ENCODE measurements at regions not wholly inside any gene's neighbourhood (a gene's known extent, or its start where the extent isn't known, plus 50 kb on each side); places are given as distances from the start of the nearest gene placed in this dataset.

DNA sequence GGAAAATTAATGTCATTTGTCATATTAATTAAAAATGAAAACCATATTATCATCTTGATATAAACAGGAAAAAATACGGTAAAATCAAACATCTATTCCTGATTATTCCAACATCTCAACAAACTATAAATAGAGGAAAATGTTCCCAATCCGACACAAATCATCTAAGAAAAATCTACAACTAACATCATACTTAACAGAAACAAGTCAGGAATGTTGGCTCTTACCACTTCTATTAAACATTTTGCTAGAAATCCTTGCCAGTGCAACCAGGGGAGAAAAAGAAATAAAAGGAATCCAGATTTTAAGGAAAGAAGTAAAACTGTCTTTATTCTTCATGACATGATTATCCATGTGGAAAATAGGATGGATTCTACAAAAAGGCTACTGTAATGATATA, 77.0 kb upstream of the IRF2BP2 start:
- TF ChIP-seq EZH2 (IDR thresholded peaks at IDR 0.05; ENCODE audit: insufficient read depth, low read length): no peak
- TF ChIP-seq, protein P1, sequence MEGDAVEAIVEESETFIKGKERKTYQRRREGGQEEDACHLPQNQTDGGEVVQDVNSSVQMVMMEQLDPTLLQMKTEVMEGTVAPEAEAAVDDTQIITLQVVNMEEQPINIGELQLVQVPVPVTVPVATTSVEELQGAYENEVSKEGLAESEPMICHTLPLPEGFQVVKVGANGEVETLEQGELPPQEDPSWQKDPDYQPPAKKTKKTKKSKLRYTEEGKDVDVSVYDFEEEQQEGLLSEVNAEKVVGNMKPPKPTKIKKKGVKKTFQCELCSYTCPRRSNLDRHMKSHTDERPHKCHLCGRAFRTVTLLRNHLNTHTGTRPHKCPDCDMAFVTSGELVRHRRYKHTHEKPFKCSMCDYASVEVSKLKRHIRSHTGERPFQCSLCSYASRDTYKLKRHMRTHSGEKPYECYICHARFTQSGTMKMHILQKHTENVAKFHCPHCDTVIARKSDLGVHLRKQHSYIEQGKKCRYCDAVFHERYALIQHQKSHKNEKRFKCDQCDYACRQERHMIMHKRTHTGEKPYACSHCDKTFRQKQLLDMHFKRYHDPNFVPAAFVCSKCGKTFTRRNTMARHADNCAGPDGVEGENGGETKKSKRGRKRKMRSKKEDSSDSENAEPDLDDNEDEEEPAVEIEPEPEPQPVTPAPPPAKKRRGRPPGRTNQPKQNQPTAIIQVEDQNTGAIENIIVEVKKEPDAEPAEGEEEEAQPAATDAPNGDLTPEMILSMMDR (IDR thresholded peaks at IDR 0.05; ENCODE audit: insufficient read depth, low read depth, low read length): no peak

Measured in astrocyte (in vitro differentiated cells and primary cell).